ENCODE measurements at regions not wholly inside any gene's neighbourhood (a gene's known extent, or its start where the extent isn't known, plus 50 kb on each side); places are given as distances from the start of the nearest gene placed in this dataset.

DNA sequence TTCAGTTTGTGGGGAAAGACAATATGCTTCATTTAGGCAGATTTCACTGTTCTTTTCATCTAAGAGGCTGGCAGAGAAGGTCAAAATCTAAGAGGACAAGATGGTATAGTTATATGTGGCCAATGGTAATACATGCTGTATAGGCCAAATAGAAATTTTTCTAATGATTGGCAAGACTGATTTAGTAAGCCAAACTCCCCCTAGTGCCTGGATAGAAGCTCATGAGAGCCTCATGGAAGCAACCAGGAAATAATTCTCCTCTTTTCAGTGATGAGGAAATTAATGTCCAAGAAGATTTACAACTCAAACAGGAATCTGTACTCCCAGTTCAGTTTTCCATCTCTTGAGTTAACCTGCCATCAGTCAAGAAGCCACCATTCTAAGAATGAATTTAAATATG lies 253.6 kb upstream of the PHF14 start:
- no peaks in the 10 kb centered on the region for H3K9me3 Mint-ChIP-seq
- H3K36me3 Mint-ChIP-seq (ENCODE audit: low read depth), result no peaks in the 10 kb centered on the region
- no peak overlapping the region for H3K27ac Mint-ChIP-seq
- no peak overlapping the region for H3K4me3 Mint-ChIP-seq
- no peaks in the 10 kb centered on the region for H3K27me3 Mint-ChIP-seq (ENCODE audit: low read depth)
- TF ChIP-seq, protein P1, sequence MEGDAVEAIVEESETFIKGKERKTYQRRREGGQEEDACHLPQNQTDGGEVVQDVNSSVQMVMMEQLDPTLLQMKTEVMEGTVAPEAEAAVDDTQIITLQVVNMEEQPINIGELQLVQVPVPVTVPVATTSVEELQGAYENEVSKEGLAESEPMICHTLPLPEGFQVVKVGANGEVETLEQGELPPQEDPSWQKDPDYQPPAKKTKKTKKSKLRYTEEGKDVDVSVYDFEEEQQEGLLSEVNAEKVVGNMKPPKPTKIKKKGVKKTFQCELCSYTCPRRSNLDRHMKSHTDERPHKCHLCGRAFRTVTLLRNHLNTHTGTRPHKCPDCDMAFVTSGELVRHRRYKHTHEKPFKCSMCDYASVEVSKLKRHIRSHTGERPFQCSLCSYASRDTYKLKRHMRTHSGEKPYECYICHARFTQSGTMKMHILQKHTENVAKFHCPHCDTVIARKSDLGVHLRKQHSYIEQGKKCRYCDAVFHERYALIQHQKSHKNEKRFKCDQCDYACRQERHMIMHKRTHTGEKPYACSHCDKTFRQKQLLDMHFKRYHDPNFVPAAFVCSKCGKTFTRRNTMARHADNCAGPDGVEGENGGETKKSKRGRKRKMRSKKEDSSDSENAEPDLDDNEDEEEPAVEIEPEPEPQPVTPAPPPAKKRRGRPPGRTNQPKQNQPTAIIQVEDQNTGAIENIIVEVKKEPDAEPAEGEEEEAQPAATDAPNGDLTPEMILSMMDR (IDR thresholded peaks at IDR 0.05; ENCODE audit: unreplicated experiment in 3 of 3), result no peak
- no peaks in the 10 kb centered on the region for H3K4me1 Mint-ChIP-seq

DNA sequence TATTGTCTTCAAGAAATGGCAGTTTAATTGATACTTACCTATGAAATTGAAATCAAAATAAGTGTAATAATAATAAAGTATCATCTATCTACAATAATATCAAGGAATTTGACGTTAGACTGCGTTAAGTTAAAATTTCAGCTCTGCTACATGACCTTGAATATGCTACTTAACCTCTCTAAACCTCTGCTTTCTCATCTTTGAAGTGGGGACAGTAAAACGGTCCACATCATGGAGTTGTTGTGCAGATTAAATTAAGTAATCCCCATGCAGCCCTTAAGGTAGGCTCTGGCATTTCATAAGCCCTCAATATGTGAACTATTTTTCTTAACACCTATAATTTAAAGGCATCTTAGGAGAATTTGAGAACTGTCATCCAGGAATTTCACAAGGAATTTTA lies 252.4 kb upstream of the PHF14 start:
- Mint-ChIP-seq H3K27me3 (ENCODE audit: low read depth) (no peaks in the 10 kb centered on the region), H3K36me3 (ENCODE audit: low read depth) (no peaks in the 10 kb centered on the region), H3K27ac (no peak overlapping the region), H3K4me3 (no peak overlapping the region), H3K9me3 (no peaks in the 10 kb centered on the region), H3K4me1 (no peaks in the 10 kb centered on the region)
- TF ChIP-seq, protein P1 (IDR thresholded peaks at IDR 0.05; ENCODE audit: unreplicated experiment in 3 of 3), result no peak

DNA sequence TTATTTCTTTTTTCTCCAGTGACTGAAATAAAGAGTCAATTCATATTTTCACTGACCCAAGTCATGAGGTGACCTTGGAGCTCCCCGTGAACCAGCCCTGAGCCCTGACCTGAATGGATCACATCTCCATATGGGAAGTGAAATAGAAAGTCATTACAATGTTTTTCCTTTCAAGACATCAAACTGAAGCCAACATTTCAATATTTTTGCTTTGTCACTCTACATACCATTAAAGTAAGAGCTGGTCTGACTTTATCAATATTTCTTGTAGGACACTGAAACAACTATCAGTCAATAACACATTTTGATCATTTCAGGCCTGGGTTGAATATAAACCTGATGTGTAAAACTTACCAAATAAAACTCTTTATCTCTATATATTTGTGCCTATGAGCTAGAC lies 249.8 kb upstream of the PHF14 start:
- H3K27me3 Mint-ChIP-seq (ENCODE audit: low read depth), result no peaks in the 10 kb centered on the region
- TF ChIP-seq, protein P1 (IDR thresholded peaks at IDR 0.05; ENCODE audit: unreplicated experiment in 3 of 3), result no peak
- no peaks in the 10 kb centered on the region for H3K9me3 Mint-ChIP-seq
- H3K36me3 Mint-ChIP-seq (ENCODE audit: low read depth), result no peaks in the 10 kb centered on the region
- no peak overlapping the region for H3K27ac Mint-ChIP-seq
- H3K4me1 Mint-ChIP-seq, result no peaks in the 10 kb centered on the region
- H3K4me3 Mint-ChIP-seq, result no peak overlapping the region

DNA sequence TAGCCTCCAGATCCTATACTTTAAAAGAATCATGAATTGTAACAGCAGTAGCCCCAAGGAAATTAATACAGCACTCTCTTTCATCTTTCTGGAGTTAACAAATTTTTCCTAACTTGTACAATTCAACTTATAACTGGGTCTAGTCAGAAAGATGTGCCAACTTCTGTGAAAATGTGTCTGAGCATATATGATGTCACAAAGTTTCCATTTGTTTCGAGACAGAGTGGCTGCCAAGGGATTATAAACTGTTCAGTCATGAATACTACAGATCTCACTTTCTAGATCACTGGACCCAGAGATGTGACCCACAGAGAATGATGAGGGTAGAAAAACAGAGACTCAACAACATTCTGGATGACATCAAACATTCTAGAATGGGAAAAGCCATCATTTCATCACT lies 249.2 kb upstream of the PHF14 start:
- Mint-ChIP-seq H3K9me3 (no peaks in the 10 kb centered on the region), H3K4me3 (no peak overlapping the region), H3K4me1 (no peaks in the 10 kb centered on the region), H3K27me3 (ENCODE audit: low read depth) (no peaks in the 10 kb centered on the region), H3K27ac (no peak overlapping the region), H3K36me3 (ENCODE audit: low read depth) (no peaks in the 10 kb centered on the region)
- TF ChIP-seq, protein P1 (IDR thresholded peaks at IDR 0.05; ENCODE audit: unreplicated experiment in 3 of 3), result no peak

DNA sequence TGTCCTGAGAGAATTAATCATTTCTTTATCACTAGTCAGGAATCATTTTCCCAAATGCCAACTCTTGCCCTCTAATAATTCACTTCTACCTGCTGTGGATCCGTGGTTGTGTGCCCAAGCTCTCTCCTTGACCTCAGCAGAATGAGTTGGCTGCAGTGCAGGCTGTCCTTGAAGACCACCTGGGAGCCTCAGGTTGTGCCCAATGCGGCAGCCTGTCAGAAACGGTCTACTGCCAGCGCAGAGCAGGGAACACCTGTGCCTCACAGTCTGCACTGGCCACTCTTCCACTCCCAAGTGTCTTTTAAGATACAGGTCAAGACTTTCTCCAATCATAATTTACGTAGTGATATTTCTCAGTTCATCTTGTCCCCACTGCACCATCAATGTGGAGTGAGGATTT lies 246.0 kb upstream of the PHF14 start:
- H3K9me3 Mint-ChIP-seq, result no peaks in the 10 kb centered on the region
- no peaks in the 10 kb centered on the region for H3K36me3 Mint-ChIP-seq (ENCODE audit: low read depth)
- H3K4me3 Mint-ChIP-seq, result no peak overlapping the region
- no peaks in the 10 kb centered on the region for H3K27me3 Mint-ChIP-seq (ENCODE audit: low read depth)
- H3K27ac Mint-ChIP-seq, result no peak overlapping the region
- H3K4me1 Mint-ChIP-seq, result no peaks in the 10 kb centered on the region
- TF ChIP-seq, protein P1 (IDR thresholded peaks at IDR 0.05; ENCODE audit: unreplicated experiment in 3 of 3), result no peak

DNA sequence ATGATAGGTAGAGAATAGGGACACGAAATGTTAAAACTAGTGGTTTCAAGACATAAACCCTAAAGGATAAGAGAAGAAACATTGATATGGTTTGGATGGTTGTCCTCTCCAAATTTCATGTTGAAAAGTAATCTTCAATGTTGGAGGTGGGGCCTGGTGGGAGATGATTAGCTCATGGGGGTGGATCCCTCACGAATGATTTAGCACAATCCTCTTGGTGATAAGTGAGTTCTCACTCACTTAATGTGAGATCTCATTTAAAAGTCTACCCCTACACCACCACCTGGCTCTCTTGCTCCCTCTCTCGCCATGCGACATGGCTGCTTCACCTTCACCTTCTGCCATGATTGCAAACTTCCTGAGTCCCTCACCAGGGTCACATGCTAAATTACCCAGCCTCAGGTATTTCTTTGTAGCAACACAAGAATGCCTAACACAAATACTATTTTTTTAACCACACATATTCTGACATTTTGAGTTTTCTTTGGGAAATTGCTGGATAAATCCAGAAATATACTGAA lies 242.4 kb upstream of the PHF14 start:
- H3K27ac Mint-ChIP-seq, result no peak overlapping the region
- H3K36me3 Mint-ChIP-seq (ENCODE audit: low read depth), result no peaks in the 10 kb centered on the region
- no peaks in the 10 kb centered on the region for H3K4me1 Mint-ChIP-seq
- H3K9me3 Mint-ChIP-seq, result no peaks in the 10 kb centered on the region
- H3K4me3 Mint-ChIP-seq, result no peak overlapping the region
- TF ChIP-seq, protein P1 (IDR thresholded peaks at IDR 0.05; ENCODE audit: unreplicated experiment in 3 of 3), result no peak
- H3K27me3 Mint-ChIP-seq (ENCODE audit: low read depth), result no peaks in the 10 kb centered on the region
